HG03175 (cell line): ENCODE measurements at regions not wholly inside any gene's neighbourhood (a gene's known extent, or its start where the extent isn't known, plus 50 kb on each side); places are given as distances from the start of the nearest gene placed in this dataset.

Source experiments
- ATAC-seq: cut with Tn5 transposase; IDR thresholded peaks from one replicate; pipeline ENCODE4 v1.9.1; 2021; ENCODE audit warnings: mild to moderate bottlenecking, moderate library complexity; ENCODE audit not compliant: unreplicated experiment

DNA sequence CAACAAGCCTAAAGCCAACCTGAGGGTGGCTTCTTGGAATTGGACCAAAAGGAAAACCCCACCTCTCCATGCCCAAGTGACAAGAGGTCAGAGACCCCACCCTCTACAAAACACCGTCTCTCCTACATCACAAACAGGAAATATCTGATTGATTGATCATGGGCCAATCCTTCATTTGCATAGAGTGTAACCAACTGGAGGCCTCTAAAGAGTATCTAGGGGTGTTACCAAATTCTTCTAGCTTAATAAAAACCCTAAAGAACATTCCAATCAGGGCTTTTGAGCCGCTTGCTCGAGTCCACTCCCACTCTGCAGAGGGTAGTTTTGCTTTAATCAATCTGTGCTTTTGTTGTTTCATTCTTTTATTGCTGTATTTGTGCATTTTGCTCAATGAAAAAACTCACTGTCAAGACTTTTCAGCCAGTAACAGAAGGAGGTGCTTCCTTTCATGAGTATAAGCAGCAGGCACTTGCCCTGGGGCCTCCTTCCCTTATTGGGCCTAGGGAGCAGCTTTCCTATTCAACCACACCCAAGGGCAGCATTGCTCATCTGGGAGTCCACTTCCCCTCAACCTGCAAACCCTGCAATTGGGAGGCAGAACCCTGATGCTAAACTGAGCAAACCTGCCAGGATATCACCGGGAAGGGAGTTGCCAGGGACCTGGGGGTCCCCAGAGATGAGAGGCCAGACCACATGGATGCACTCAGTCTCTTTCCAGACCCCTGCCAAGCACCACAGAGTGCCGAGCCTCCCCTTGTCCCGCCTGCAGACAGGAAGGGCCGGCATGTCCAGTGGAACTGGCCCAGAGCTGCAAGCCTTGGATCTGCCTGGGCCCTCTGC lies 154.3 kb upstream of the VSTM2B start:
- ATAC-seq, result no peak

DNA sequence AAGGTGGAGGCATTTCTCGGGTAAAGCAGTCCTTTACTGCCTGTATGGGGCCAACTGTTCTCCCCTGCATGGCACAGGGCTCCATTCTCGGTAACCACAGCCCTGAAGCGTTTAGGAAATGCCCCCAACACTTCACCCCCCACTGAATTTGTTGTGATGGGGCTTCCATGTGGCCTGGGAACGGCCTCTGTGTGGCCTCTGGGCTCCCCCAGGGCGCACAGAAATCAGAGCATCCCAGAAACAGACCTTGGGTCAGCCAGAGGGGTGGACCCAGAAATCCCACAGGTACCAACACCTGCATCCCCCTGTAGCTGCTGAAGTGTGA lies 153.7 kb upstream of the VSTM2B start:
- no peak for ATAC-seq

DNA sequence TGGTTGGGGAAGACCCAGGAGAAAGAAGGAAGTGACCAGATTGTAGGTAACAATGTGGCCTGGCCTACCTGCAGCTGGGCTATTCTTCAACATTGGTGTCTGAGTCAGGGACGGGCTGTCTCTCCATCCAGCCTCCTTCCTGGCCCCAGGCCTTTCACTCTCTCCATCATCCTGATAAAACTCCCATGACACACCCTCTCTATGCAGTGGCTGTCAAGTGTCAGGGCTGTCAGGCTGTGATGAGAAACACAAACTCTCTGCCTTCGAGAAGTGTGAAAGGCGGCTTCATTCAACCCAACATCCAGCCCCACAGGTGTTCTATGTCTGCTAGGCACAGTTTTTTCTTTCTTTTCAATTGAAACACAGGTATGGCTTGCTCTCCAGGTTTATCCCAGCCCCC lies 153.3 kb upstream of the VSTM2B start:
- ATAC-seq, result no peak

DNA sequence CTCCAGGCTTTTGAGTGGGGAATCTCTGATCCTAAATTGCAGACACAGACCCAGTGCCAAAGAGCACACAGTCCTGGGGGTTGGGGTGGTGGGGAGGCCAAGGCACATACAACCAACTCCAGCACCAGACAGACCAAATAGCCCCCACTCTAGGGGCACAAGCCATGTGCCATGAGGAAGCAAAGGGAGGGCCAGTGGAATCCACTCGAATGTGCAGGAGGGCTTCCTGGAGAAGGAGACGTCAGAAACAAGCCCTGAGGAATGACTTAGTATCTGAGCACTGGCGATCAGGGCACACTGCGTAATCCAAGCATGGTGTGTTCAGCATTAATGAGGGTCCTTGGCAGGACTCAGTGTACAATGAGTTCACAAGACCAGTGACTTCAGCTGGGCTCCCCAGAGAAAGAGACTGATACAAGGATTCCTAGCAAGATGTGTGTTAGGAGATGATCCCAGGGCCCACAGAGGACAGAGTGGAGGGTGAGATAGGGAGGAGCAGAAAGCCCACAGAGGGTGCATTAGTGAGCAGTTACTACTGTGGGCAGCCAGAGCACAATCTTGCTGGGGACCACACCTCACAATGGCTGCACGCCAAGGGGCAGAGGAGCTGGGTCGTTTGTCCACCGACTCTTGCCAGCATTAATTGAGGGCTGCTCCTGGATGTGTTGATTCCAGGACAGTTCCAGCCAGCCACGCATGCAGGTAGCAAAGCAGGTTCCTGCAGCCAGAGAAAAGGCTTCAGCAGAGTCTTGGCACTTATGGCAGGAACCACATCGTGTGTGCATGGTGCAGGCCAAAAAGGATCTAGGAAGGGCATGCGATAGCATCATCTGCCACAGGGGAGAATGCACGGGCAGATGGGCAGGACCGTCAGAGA lies 152.6 kb upstream of the VSTM2B start:
- ATAC-seq, result no peak

DNA sequence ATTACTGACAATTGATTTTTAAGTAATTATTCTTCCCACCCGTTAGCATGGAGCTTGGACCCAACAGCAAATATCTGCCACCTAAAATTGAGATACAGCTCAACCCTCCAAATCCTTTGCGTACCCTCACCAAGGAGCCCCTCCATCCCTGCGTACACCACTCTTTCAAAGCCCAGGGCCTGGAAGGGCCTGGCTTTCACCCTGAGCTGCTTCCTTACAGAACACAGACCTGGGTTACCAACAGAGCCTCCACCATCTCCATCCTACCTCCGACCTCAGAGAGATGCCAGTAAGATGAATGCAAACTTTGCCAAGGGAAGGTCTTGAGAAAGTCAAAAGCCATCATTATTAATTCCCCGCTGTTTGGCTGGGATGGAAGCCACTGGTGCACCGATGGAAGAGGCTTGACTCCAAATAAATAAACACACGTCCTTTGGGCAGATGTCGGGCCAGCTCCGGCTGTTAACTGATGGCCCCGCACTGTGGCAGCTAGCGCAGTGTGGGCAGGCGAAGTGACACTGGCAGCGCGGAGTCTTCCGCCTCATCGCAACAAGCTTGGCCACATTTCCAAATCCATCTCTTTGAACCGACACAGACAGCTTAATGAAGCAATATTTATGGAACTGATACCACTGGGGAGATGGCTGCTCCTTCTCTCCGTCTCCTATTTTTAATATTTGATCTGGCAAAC lies 150.2 kb upstream of the VSTM2B start:
- no peak for ATAC-seq

DNA sequence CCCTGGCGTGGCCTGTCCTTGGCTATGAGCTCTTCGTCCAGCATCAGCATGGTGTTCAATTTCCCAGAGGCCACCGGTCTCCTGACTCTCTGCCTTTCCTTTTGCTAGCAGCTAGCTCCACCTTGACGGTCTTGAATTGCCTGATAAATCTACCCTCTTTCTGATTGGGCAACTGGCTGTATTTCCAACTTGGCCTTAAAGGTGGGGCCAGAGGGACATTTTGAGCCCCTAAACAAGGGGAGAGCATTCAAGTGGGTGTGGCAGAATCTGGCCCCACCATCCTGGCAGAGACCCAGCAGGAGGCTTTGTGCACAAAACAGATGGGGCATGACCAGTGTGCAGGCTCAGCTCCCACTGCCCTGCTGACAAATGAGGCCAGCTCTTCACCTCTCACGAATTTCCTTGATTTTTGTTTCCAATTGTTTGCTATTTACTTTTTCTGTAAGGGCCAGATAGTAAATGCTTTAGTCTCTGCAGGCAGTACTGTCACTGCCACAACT lies 148.9 kb upstream of the VSTM2B start:
- no peak for ATAC-seq

DNA sequence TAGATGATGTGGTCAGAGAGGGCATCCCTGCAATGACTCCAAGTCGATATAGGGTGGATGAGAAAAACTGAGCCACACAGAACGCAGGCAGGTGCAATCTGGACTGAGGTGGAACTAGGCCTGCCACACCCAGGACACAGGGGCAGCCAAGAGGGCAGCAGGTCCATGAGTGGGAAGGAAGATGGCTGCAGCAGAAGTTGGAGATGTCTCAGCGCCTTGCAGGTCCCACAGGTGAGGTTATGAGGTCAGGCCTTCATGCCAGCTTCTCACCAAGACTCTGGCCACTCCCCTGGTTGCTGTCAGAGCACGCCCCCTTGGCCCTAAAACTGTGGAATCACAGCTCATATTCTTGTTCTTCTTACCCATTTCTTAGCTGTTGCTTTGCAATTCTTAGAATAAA lies 147.7 kb upstream of the VSTM2B start:
- ATAC-seq, result no peak

DNA sequence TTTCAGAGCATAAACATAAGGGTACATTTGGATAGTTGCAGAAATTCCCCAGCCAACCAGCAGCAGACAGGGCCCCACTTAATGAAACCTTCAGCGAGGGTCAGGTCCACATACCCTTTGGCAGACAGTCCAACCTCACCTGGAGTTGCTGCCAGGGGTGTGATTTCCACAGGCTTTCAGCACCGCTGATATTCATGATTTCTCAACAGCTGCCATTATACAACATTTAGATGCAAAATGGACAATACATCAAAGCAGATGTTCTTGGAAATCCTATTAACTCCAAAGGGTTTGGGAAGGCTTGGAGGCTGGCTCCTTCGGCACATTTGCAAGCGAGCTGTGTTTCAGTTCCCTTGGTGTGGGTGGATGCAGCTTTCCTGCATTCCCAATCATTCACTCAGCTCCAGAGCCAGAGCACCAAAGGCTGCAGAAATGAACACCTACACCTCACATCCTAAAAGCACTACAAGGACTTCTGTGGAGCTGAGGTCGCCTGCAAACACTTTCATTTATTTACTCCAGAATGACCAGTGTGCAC lies 147.2 kb upstream of the VSTM2B start:
- ATAC-seq, result no peak

DNA sequence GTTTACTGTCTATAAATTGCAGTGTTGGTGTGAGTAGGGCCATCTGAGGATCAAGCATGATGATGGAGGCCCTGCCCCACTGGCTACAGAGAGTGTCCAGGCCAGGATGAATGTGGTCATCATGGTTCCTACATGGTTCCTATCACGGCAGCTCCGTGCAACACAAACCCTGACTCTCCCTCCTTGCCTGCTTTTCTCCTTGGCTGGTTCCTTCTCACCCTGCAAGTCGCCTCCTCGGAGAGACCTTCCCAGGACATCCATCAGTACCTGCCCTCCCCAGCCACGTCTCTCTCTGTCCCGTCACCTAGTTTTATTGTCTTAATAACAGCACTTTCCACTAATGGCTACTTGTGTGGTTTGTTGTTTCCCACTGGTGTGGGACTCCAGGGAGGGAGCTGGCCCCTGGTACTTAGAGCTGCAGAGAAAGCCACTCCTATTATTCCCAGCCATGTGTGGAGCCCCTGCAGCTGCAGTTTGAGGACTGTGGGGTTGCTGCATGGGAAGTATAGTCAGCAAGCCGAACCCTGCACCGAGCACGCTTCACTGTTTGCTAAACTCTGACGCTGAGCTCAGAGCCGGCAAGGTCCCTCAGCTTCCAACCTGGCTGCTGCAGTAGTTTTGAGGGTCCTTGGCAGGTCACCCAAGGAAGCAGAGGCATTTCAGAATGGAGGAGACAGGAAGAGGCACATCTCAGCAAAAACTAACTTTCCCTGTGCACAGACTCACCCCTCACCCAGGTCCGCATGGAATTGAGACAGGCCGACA lies 146.4 kb upstream of the VSTM2B start:
- ATAC-seq, result no peak

DNA sequence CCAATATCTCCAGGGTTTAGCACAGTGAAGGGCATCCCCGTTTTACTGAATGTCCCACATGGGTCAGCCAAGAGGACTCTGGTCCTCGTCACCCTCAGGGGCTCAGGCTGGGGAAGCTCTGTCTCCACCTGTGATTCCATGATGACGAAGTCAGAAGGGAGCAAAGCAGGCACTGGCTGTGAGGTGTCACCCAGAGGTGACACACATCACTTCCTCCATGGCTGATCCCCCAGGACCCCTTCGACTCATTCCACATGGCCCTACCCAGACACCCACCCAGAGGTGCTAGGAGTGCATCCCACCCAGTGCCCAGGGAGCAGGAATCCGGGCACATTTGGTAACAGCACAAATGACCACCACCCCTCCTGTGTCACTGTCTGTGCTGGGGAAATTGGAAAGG lies 145.2 kb upstream of the VSTM2B start:
- ATAC-seq, result no peak

DNA sequence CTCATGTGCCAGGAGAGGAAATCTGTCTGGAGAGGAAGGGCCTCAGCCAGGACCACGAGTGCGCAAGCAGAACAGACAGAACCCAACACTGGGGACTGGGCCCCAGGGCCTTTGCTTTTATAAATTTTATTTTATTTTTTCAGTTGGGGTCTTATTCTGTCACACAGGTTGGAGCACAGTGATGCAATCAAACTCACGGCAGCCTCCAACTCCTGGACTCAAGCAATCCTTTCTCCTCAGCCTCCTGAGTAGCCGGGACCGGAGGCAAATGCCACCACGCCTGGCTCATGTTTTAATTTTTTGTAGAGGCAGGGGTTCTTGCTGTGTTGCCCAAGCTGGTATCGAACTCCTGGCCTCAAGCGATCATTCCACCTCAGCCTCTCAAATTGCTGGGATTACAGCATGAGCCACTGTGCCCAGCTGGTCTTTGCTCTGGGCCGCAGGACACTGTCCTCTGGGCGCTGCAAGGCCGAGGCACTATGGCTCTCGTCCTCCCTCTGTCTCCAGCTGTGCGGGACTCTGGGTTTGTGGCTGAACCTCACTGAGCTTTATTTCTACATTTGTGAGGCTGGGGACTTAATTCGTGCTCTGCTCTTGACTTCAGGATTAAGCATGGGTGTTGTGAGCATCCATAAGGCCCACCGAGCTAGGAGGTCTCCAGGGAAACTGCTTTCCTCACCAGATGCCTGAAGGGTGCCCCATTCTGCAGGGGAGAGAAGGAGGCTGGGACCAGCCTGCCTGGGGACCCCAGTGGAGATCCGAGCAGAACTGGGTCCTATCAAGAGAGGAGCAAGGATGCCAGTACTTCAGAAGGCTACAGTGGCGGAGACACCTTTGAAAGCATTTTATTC lies 144.2 kb upstream of the VSTM2B start:
- no peak for ATAC-seq

DNA sequence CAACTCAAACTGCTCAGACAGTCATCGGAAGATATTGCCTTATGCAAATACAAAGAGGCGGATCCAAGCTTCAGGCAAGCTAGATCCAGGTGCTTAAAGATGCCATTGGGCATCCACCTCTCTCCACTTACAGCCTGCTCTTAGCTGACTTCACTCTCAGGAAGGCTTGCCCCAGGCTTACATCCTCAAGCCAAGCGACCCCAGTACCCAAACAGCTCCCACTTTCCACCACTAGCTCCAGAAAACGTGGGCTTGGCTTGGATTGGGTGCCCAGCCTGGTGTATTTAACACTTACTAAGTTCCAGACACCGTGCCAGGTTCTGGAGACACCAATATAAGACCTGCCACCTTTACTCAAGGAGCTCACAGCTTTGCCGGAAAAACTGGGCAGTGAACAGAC lies 142.1 kb upstream of the VSTM2B start:
- no peak for ATAC-seq

DNA sequence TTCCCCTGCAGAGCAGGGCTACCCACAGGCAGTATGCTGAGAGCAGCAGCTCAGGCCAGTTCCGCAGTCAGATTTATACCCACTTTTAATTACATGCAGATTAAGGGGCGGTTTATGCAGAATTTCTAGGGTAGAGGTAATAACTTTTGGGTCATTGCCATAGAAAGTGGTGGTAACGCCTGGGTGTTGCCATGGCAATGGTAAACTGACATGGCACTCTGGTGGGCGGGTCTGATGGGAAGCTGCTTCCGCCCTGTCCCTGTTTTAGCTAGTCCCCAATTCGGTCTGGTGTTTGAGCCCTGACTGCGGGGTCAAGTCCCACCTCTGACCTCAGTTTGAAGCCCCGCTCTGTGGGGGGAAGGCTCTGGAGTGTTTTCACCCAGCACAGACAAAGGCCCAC lies 141.1 kb upstream of the VSTM2B start:
- no peak for ATAC-seq

DNA sequence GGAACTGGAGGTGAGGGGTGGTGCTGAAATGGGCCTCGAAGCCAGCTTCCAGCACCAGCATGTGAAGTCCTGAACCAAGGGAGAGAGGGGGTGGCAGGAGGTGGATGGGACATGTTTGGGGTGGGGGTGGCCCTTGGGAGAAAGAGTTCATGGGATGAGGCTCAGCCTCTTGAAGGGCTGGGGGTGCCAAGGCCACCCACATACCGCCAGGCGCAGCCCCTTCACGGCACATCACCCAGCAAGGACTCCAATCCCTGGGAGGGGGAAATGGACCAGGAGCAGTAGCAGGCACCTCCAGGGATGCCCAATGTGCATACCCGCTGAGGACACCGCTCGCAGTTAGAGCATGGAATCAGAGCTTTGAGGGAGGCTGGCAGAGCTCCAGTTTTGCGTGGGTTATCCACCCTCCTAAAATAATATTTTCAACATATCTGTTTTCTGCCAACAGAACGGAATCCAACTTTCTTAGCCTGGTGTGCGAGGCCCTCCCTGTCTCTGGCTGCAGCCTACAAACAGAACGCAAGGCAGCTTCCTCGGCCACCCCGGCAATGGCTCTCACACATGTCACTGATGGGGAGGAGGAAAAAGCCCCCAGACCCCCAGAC lies 140.5 kb upstream of the VSTM2B start:
- ATAC-seq, result no peak

DNA sequence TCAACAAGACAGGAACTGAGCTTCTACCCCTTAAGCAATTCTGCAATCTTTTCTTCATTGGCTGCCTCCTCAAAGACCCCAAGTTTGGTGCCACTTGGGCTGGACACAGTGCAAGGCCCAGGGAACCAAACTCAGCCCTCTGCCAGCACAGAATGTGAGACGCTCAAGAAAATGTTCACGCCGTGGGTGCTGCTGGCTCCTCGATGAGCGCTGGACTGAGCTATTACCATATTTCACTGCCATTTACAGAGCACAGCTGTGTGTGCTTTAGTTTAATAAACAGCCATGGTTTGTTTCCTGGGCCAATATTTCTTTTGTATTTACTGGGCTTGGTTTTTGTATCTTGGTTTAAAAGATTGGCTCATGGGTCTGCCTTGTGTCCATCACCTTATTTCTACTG lies 138.8 kb upstream of the VSTM2B start:
- no peak for ATAC-seq

DNA sequence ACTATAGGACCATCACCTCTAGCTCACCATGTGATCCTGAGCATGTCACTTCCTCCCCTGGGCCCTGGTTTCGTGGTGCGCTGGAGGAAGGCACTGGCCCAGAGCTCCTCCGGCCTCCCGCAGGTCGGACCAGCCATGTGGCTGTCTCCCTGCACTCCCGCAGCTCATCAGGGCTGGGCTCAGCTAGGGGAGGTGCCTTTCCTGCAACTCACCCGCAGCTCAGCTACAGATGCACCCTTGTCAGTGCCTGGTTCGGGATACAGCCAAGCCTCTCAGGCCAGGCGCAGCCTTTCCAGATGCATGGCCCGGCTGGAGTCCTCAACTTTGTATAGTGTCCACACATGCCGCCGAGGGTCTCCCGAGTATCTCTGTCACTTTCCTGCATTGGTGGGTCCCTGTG lies 138.2 kb upstream of the VSTM2B start:
- ATAC-seq, result no peak

DNA sequence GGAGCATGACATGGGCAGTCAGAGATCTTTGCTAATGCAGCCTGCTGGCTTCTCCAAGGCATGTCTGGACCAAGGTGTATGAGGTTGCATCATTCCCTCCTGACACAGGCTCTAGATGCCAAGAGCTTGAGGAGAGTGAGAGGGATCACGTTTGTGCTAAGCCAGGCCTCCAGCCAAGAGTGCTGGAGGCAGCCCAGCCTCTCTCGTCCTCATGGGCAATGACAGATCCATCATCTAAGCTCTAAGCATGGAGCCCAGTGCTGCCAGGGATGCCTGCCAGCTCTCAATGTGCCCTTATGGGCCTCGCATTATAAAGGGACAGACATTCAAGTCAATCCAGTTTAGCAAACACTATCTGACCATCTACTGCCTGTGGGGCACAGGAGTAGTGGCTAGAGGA lies 136.3 kb upstream of the VSTM2B start:
- ATAC-seq, result no peak

DNA sequence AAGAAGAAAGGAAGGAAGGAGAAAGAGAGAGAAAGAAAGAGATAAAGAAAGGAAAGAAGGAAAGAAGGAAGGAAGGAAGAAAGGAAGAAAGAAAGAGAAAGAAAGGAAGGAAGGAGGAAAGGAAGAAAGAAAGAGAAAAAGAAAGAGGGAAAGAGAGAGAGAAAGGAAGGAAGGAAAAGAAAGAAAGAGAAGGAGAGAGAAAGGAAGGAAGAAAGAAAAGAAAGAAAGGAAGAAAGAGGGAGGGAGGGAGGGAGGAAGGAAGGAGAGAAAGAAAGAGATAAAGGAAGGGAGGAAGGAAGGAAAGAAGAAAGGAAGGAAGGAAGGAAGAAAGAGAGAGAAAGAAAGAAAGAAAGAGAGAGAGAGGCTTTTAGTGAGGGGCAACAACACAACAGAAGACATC lies 135.1 kb upstream of the VSTM2B start:
- no peak for ATAC-seq

DNA sequence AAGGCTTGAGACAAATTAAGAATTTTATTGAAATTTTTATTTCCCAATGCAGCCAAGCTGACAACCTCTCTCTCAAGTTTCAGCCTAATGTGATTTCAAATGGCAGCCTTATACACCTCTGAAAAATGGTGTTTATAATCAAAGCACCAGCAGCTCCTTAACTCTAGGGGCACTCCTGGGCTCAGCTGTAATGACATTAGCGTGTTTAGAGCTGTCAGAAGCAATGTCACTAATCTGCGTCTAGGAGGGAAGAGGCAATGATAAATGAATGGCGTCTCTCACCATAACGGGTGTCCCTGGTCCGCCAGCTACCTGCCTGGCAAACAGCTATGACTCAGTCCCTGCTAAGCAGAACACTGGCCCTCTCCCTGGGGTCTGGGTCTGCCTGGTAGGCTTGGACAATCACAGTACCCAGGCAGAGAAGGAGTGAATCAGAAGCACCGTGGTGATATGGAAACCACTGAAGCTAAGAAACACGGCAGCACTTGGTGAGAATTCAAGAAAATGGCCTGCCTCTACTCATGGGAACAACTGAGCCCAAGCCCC lies 131.8 kb upstream of the VSTM2B start:
- no peak for ATAC-seq
